Neural progenitor cell (in vitro differentiated cells): ENCODE measurements at regions not wholly inside any gene's neighbourhood (a gene's known extent, or its start where the extent isn't known, plus 50 kb on each side); places are given as distances from the start of the nearest gene placed in this dataset.

Experiments used
- DNase-seq: peaks from one replicate; pipeline ENCODE4 v3.0.0-alpha.2; 2016; ENCODE audit warnings: low spot score
- H2AFZ ChIP-seq: fragments of 200-600 bp; sonication (generic); replicated peaks from 2 replicates; pipeline ENCODE4 v1.6.1; 2016; ENCODE audit warnings: antibody characterized with exemption
- H3F3A ChIP-seq: fragments of 200-600 bp; sonication (generic); 2 replicates; pipeline ENCODE4 v1.6.1; 2016; ENCODE audit warnings: antibody characterized with exemption, low read depth
- H3K27ac ChIP-seq: fragments of 200-600 bp; sonication (generic); 2 replicates; pipeline ENCODE4 v1.5.1; 2016; ENCODE audit warnings: mild to moderate bottlenecking
- H3K27me3 ChIP-seq: fragments of 200-600 bp; sonication (generic); 2 replicates; pipeline ENCODE4 v1.6.1; 2016; ENCODE audit warnings: mild to moderate bottlenecking, moderate library complexity
- H3K36me3 ChIP-seq: fragments of 200-600 bp; sonication (generic); 2 replicates; pipeline ENCODE4 v1.5.1; 2016
- H3K4me1 ChIP-seq: fragments of 200-600 bp; sonication (generic); 2 replicates; pipeline ENCODE4 v1.6.1; 2016; ENCODE audit warnings: mixed run types
- H3K4me2 ChIP-seq: fragments of 200-600 bp; sonication (generic); 2 replicates; pipeline ENCODE4 v1.6.1; 2016
- H3K4me3 ChIP-seq: fragments of 200-600 bp; sonication (generic); 2 replicates; pipeline ENCODE4 v1.5.1; 2016
- H3K79me2 ChIP-seq: fragments of 200-600 bp; sonication (generic); 2 replicates; pipeline ENCODE4 v1.6.1; 2016; ENCODE audit warnings: low read depth
- H3K9ac ChIP-seq: fragments of 200-600 bp; sonication (generic); 2 replicates; pipeline ENCODE4 v1.6.1; 2016
- H3K9me3 ChIP-seq: fragments of 200-600 bp; sonication (generic); 2 replicates; pipeline ENCODE4 v1.5.1; 2016; ENCODE audit warnings: low read depth
- H4K20me1 ChIP-seq: fragments of 200-600 bp; sonication (generic); 2 replicates; pipeline ENCODE4 v1.6.1; 2016; ENCODE audit warnings: low read depth
- H3K27ac Mint-ChIP-seq: 3 replicates; pipeline ENCODE4 v1.8.0; 2021; ENCODE audit warnings: mixed read lengths
- H3K27me3 Mint-ChIP-seq: 2 replicates; pipeline ENCODE4 v1.8.0; 2022; ENCODE audit warnings: low read depth, mild to moderate bottlenecking, inconsistent platforms, moderate library complexity, mixed read lengths; ENCODE audit not compliant: insufficient read depth
- H3K36me3 Mint-ChIP-seq: 3 replicates; pipeline ENCODE4 v1.8.0; 2021; ENCODE audit warnings: mixed read lengths
- H3K4me1 Mint-ChIP-seq: 3 replicates; pipeline ENCODE4 v1.8.0; 2021; ENCODE audit warnings: mixed read lengths
- H3K4me3 Mint-ChIP-seq: 3 replicates; pipeline ENCODE4 v1.8.0; 2021; ENCODE audit warnings: mild to moderate bottlenecking, moderate library complexity, mixed read lengths
- H3K9me3 Mint-ChIP-seq: 3 replicates; pipeline ENCODE4 v1.8.0; 2020; ENCODE audit warnings: mixed read lengths
- CTCF ChIP-seq: fragments of 200-600 bp; sonication (generic); IDR thresholded peaks from 2 replicates; pipeline ENCODE4 v1.5.1; 2017; ENCODE audit warnings: antibody characterized with exemption, mild to moderate bottlenecking
- EZH2 ChIP-seq: fragments of 200-600 bp; sonication (generic); IDR thresholded peaks from 2 replicates; pipeline ENCODE4 v1.6.1; 2017; ENCODE audit warnings: antibody characterized with exemption, mild to moderate bottlenecking, moderate library complexity
- EZH2phosphoT487 ChIP-seq: fragments of 200-600 bp; sonication (generic); IDR thresholded peaks from 2 replicates; pipeline ENCODE4 v1.6.1; 2017; ENCODE audit warnings: antibody characterized with exemption

- H3K36me3 ChIP-seq: no peaks in the 10 kb centered on the region
- no peak overlapping the region for H3K27ac ChIP-seq
- no peak overlapping the region for H3K27ac Mint-ChIP-seq
- H3K79me2 ChIP-seq: no peaks in the 10 kb centered on the region
- H3K36me3 Mint-ChIP-seq: no peaks in the 10 kb centered on the region
- H3K4me2 ChIP-seq: no peak overlapping the region
- no peaks in the 10 kb centered on the region for H3K9me3 Mint-ChIP-seq
- H4K20me1 ChIP-seq: no peaks in the 10 kb centered on the region
- H2AFZ ChIP-seq: no peak overlapping the region
- no peaks in the 10 kb centered on the region for H3K4me1 ChIP-seq
- no peaks in the 10 kb centered on the region for H3K9me3 ChIP-seq
- no peak overlapping the region for H3K4me3 Mint-ChIP-seq
- H3K27me3 ChIP-seq: no peaks in the 10 kb centered on the region
- H3K4me3 ChIP-seq: no peak overlapping the region
- no peaks in the 10 kb centered on the region for H3K27me3 Mint-ChIP-seq
- H3K4me1 Mint-ChIP-seq: peaks cover 4% of the 10 kb centered on the region
- no peak overlapping the region for H3K9ac ChIP-seq
- no peak for DNase-seq
- no peaks in the 10 kb centered on the region for H3F3A ChIP-seq
- TF ChIP-seq EZH2: no peak
- no peak for TF ChIP-seq CTCF
- TF ChIP-seq EZH2phosphoT487: no peak
Measured at GRCh38 chr1:78765489-78765888, 115.9 kb downstream of the IFI44 start.

- Histone ChIP-seq H3K79me2 (no peaks in the 10 kb centered on the region), H2AFZ (no peak overlapping the region), H3K4me2 (no peak overlapping the region), H3K27me3 (no peaks in the 10 kb centered on the region), H3K9me3 (no peaks in the 10 kb centered on the region), H3K9ac (no peak overlapping the region), H3K27ac (no peak overlapping the region), H3K4me3 (no peak overlapping the region), H3F3A (no peaks in the 10 kb centered on the region), H3K36me3 (no peaks in the 10 kb centered on the region), H3K4me1 (no peaks in the 10 kb centered on the region), H4K20me1 (no peaks in the 10 kb centered on the region)
- Mint-ChIP-seq H3K9me3 (no peaks in the 10 kb centered on the region), H3K4me3 (no peak overlapping the region), H3K27me3 (peaks cover 3% of the 10 kb centered on the region), H3K4me1 (no peaks in the 10 kb centered on the region), H3K27ac (no peak overlapping the region), H3K36me3 (no peaks in the 10 kb centered on the region)
- no peak for DNase-seq
- TF ChIP-seq EZH2phosphoT487: no peak
- no peak for TF ChIP-seq CTCF
- TF ChIP-seq EZH2: no peak
Measured at GRCh38 chr1:78779831-78780230, 130.2 kb downstream of the IFI44 start.

GRCh38 chr1:78787544-78787943, 137.9 kb downstream of the IFI44 start:
- Histone ChIP-seq H3K4me3 (no peak overlapping the region), H3K4me2 (no peak overlapping the region)

More at GRCh38 chr1:78787544-78787943, 137.9 kb downstream of the IFI44 start:
- H2AFZ ChIP-seq: no peak overlapping the region
- no peaks in the 10 kb centered on the region for H3K36me3 Mint-ChIP-seq
- no peaks in the 10 kb centered on the region for H3K79me2 ChIP-seq
- H3K27ac Mint-ChIP-seq: no peak overlapping the region
- no peaks in the 10 kb centered on the region for H3K9me3 Mint-ChIP-seq
- no peak for TF ChIP-seq CTCF
- no peak for TF ChIP-seq EZH2phosphoT487
- TF ChIP-seq EZH2: no peak
- no peak overlapping the region for H3K4me3 Mint-ChIP-seq
- H3K9ac ChIP-seq: no peak overlapping the region
- no peaks in the 10 kb centered on the region for H3K36me3 ChIP-seq
- H3K4me1 Mint-ChIP-seq: no peaks in the 10 kb centered on the region
- no peaks in the 10 kb centered on the region for H3F3A ChIP-seq
- no peaks in the 10 kb centered on the region for H3K27me3 ChIP-seq
- H3K27ac ChIP-seq: no peak overlapping the region
- no peaks in the 10 kb centered on the region for H3K9me3 ChIP-seq
- no peaks in the 10 kb centered on the region for H3K27me3 Mint-ChIP-seq
- DNase-seq: no peak
- H3K4me1 ChIP-seq: no peaks in the 10 kb centered on the region
- no peaks in the 10 kb centered on the region for H4K20me1 ChIP-seq
